Osteoblast (primary cell): ENCODE measurements at regions not wholly inside any gene's neighbourhood (a gene's known extent, or its start where the extent isn't known, plus 50 kb on each side); places are given as distances from the start of the nearest gene placed in this dataset.
"Not testable (repeated sequence)": the region's sequence is repeated elsewhere in the genome, so short reads cannot be mapped to it uniquely, and the experiment has no call there.

ENCODE experiments used
- DNase-seq: peaks from one replicate; pipeline ENCODE4 v3.0.0; 2011; ENCODE audit warnings: low spot score, mixed read lengths; ENCODE audit not compliant: insufficient read length; ENCODE audit errors: missing footprints
- H2AFZ ChIP-seq: 2 replicates; pipeline ENCODE4 v1.6.0; 2011; ENCODE audit warnings: mild to moderate bottlenecking, low read length
- H3K27ac ChIP-seq: 2 replicates; pipeline ENCODE4 v1.5.1; 2011; ENCODE audit warnings: mild to moderate bottlenecking, low read depth, low read length, moderate library complexity
- H3K27me3 ChIP-seq: 2 replicates; pipeline ENCODE4 v1.6.0; 2012; ENCODE audit warnings: mild to moderate bottlenecking, control low read depth, inconsistent platforms, low read length, moderate library complexity; ENCODE audit not compliant: insufficient read depth
- H3K36me3 ChIP-seq: 2 replicates; pipeline ENCODE4 v1.5.1; 2011; ENCODE audit warnings: mild to moderate bottlenecking, low read length, control low read depth, moderate library complexity; ENCODE audit not compliant: insufficient read depth
- H3K4me1 ChIP-seq: 2 replicates; pipeline ENCODE4 v1.5.1; 2011; ENCODE audit warnings: mild to moderate bottlenecking, low read length, control low read depth, moderate library complexity; ENCODE audit not compliant: insufficient read depth
- H3K4me2 ChIP-seq: 2 replicates; pipeline ENCODE4 v1.6.0; 2011; ENCODE audit warnings: mild to moderate bottlenecking, low read length; ENCODE audit not compliant: insufficient read depth
- H3K4me3 ChIP-seq: fragments of 200-600 bp; sonication (generic); 3 replicates; pipeline ENCODE4 v1.5.1; 2012; ENCODE audit warnings: mild to moderate bottlenecking, low read length, inconsistent platforms; ENCODE audit not compliant: insufficient read depth
- H3K79me2 ChIP-seq: 2 replicates; pipeline ENCODE4 v1.6.0; 2012; ENCODE audit warnings: mild to moderate bottlenecking, low read length, control low read depth, inconsistent platforms; ENCODE audit not compliant: insufficient read depth
- H3K9me3 ChIP-seq: 2 replicates; pipeline ENCODE4 v1.5.1; 2011; ENCODE audit warnings: low read depth, low read length, control low read depth
- H4K20me1 ChIP-seq: 2 replicates; pipeline ENCODE4 v1.6.0; 2012; ENCODE audit warnings: mild to moderate bottlenecking, low read length, control low read depth; ENCODE audit not compliant: insufficient read depth
- CTCF ChIP-seq: IDR thresholded peaks from 2 replicates; pipeline ENCODE4 v1.5.1; 2011; ENCODE audit warnings: mild to moderate bottlenecking, low read depth, low read length, moderate library complexity; ENCODE audit errors: extremely low read depth

DNA sequence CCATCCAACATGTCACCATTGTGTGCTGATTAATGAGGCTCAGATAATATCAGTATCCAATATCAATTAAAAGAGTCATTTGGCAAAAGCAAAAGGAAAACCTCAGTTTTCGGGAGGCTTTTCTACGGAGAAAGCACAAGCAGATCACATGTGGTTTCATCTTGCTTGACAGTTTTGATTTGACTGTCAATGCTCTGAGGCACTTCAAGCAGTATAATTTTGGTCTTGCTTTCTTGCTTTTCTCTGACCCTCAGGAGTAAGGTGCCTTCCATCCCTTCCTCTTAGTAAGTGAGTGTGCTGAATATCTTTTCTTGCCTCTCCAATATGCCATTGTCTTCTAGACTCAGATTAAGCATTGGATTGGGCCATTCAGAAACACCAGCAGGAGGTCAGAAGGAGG is 115.5 kb upstream of the CALCR start:
- Histone ChIP-seq H4K20me1 (no peaks in the 10 kb centered on the region), H3K4me3 (no peak overlapping the region), H3K36me3 (no peaks in the 10 kb centered on the region), H2AFZ (no peak overlapping the region), H3K27ac (no peak overlapping the region), H3K4me1 (no peaks in the 10 kb centered on the region), H3K27me3 (peaks cover 6% of the 10 kb centered on the region), H3K4me2 (no peak overlapping the region), H3K79me2 (no peaks in the 10 kb centered on the region), H3K9me3 (no peaks in the 10 kb centered on the region)
- DNase-seq = no peak
- TF ChIP-seq CTCF = no peak

DNA sequence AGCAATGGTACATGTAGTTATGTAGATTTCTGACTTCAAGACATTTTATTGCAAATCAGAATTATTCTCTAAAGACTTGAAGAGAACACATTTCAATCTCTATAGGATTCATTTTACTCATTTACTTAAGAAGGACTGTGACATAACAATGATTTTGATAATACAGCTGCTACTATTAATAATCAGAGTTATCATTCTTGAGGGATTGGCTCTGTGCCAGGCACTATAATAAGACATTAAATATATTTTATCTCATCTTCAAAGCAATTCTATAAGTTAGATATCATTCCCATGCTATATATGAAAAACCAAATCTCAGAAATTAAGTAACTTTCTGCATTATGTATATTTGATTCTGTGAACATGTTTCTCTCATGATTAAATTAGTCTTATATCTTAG is 103.7 kb upstream of the CALCR start:
- no peak for TF ChIP-seq CTCF
- H3K27ac ChIP-seq = no peak overlapping the region

DNA sequence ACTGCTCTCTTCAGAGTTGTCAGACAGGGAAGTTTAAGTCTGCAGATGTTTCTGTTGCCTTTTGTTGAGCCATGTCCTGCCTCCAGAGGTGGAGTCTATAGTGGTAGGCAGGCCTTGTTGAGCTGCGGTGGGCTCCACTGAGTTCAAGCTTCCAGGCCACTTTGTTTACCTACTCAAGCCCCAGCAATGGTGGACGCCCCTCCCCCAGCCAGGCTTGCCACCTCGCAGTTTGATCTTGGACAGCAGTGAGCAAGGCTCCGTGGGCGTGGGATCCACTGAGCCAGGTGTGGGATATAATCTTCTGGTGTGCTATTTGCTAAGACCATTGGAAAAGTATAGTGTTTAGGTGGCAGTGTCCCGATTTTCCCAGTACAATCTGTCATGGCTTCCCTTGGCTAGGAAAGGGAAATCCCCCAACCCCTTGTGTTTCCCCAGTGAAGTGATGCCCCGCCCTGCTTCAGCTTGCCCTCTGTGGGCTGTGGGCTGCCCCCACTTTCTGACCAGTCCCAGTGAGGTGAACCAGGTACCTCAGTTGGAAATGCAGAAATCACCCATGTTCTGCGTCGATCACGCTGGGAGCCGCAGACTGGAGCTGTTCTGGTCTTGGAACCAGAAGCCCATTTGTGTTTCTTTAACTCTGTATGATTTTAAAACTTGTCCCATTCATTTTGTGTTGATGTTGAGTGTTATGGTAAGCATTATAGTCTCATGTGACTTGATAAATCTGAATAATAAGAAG is 89.2 kb upstream of the CALCR start:
- no peaks in the 10 kb centered on the region for H3K79me2 ChIP-seq
- H3K27ac ChIP-seq = no peak overlapping the region
- no peak overlapping the region for H3K4me3 ChIP-seq
- no peaks in the 10 kb centered on the region for H3K27me3 ChIP-seq
- no peak for DNase-seq
- no peaks in the 10 kb centered on the region for H3K36me3 ChIP-seq
- H2AFZ ChIP-seq = no peak overlapping the region
- no peaks in the 10 kb centered on the region for H3K4me1 ChIP-seq
- no peaks in the 10 kb centered on the region for H4K20me1 ChIP-seq
- no peak for TF ChIP-seq CTCF
- no peaks in the 10 kb centered on the region for H3K9me3 ChIP-seq
- no peak overlapping the region for H3K4me2 ChIP-seq

More for the DNA sequence above, 103.7 kb upstream of the CALCR start:
- H3K4me2 ChIP-seq = no peak overlapping the region
- H4K20me1 ChIP-seq = no peaks in the 10 kb centered on the region
- H3K4me3 ChIP-seq = no peak overlapping the region
- H3K9me3 ChIP-seq = no peaks in the 10 kb centered on the region
- no peak overlapping the region for H2AFZ ChIP-seq
- H3K27me3 ChIP-seq = no peaks in the 10 kb centered on the region
- no peaks in the 10 kb centered on the region for H3K79me2 ChIP-seq
- no peak for DNase-seq
- H3K36me3 ChIP-seq = no peaks in the 10 kb centered on the region
- H3K4me1 ChIP-seq = no peaks in the 10 kb centered on the region

DNA sequence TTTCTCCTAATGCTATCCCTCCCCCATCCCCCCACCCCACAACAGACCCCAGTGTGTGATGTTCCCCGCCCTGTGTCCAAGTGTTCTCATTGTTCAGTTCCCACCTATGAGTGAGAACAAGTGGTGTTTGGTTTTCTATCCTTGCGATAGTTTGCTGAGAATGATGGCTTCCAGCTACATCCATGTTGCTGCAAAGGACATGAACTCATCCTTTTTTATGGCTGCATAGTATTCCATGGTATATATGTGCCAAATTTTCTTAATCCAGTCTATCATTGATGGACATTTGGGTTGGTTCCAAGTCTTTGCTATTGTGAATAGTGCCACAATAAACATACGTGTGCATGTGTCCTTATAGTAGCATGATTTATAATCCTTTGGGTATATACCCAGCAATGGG is 83.6 kb upstream of the CALCR start:
- H3K36me3 ChIP-seq, H3K9me3 ChIP-seq, H3K4me2 ChIP-seq, H4K20me1 ChIP-seq, H3K27ac ChIP-seq, H3K79me2 ChIP-seq, H3K4me3 ChIP-seq, H3K4me1 ChIP-seq, H2AFZ ChIP-seq, DNase-seq, H3K27me3 ChIP-seq: not testable (repeated sequence)
